Head of caudate nucleus (tissue), 42 donors: ENCODE measurements at regions not wholly inside any gene's neighbourhood (a gene's known extent, or its start where the extent isn't known, plus 50 kb on each side); places are given as distances from the start of the nearest gene placed in this dataset.

Source experiments
- DNase-seq, 42 donors: peaks; one replicate each; pipeline versions ENCODE4 v3.0.0 to v3.0.0-alpha.2; 2020 to 2021; ENCODE audit warnings: mixed read lengths in 7 of 42
- intact Hi-C: fragments of 100-400 bp; cut with DNase I; formaldehyde crosslinking; loops from one replicate; pipeline ENCODE4 v1.15.0; 2022

DNA sequence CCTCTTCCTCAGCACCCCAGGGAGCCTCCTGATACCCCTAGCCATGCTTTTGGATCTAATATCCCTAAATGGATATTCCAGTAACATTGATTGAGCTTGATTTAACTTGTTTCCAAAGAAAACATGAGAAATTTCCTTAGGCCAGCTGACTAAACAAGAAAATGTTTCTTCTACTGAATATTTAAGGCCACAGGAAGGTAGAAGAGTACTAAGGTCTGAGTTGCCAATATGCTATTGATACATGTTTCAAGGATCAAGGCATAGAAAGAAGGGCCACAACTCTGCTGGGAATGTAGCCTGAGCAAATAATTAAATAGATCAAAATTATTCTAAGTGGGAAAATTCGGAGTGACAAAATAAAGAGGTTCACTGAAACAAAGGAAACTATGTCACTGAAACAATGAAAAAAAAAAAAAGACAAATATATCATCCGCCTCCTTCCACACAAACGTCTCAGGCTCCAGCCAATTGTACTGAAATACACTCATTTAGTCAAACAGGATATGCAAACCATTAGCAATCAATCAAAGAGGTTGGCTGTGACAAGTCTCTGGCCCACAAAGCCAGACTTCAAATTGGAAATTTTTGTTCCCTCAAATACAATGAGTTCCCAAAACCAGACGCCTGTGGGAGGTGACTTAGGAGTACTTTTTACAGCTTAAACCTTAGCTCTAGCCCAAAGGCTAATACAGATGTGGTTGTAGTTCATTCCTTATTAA, 396.2 kb downstream of the HTR7 start:
- no peak for DNase-seq
- intact Hi-C loops: no loop called here

- intact Hi-C loops: no loop called here
- DNase-seq: no peak
Observed at GRCh38 chr10:90462749-90463470, 394.9 kb downstream of the HTR7 start.

GRCh38 chr10:90464329-90464728, 393.5 kb downstream of the HTR7 start:
- no peak for DNase-seq
- intact Hi-C loops: no loop called here

DNA sequence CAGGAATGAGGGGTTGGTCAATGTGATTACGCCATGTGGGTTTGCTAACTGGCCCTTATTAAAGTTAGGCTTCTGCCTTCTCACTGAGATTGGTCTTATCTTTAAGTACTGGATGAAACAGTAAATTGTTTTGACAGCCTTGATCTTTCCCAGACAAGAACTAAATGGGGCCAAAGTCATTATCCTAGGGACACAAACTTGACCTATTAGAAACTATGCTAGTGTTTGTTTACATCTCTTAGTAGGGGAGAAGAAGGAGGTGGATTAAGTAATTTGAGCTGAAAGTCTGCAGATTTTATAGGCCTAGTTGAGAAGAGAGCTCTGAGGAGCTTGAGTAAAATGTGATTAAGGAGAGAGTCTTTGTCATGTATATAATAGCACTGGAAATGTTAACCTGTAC, 386.9 kb downstream of the HTR7 start:
- intact Hi-C loops: no loop called here
- DNase-seq: no peak

DNA sequence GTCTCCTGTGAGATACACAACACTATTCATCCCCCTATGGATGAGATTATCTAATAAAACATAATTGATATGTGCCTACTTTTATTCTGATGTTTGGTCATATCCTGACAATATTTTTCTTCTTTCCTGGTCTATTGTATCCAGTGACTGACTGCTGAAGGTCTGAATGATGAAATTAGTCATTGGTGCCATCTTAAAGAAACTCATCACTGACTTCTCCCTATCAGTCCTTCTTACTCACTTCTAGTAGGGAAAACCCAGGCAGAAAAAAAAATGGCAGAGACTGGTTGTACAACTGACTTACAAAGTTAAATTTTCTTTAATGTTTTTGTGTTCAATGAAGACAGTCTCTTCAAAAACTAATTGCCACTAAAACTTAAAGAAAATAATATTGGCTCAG, 377.4 kb downstream of the HTR7 start:
- DNase-seq: no peak
- intact Hi-C loops: no loop called here

DNA sequence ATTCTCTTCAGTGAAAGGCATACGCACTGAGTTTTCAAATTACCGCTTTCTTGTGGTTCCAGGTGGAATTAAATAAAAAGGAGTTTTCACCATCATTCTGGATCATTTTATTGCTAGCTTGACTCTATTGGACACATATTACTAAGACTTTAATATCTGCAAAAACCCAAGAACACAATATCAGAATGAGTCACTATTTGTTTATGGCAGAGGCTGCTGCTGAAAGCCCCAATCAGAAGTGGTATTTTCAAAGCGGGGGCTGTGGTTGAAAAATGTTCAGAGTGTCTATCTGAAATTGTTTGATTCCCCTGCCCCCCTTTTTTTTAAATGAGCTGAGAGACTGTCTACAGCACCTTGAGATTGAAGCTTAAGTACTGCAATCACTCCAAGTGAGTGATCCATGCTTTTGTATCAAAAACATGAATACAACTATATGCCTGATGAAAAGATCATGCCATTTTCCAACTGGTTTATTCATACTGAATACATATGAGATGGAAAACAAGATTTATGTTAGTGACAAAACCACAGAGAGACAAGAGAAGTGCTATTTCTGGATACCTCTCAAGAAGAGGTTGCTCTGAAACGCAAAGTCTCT, 376.4 kb downstream of the HTR7 start:
- DNase-seq: no peak
- intact Hi-C loops: no loop called here

DNA sequence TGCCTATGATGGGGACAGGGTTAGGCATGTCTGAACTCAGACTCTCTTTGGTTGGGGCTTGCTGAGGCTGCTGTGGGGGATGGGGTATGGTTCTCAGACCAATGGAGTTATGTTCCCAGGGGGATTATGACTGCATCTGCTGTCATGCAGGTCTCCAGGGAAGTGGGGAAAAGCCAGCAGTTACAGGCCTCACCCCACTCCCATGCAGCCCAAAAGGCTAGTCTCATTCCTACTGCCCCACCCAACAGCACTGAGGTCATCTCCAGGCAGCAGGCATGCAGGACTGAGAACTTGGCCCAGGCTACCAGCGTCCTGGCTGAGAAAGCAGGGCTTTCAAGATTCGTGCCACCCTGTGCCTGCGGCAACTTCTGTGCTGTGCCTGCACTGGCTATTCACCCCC, 373.3 kb downstream of the HTR7 start:
- peak in 1 of 42 donors; percentile 38 for DNase-seq
- intact Hi-C loops: no loop called here

- DNase-seq: no peak
- intact Hi-C loops: no loop called here
Observed at GRCh38 chr10:90494183-90494582, 363.7 kb downstream of the HTR7 start.

DNA sequence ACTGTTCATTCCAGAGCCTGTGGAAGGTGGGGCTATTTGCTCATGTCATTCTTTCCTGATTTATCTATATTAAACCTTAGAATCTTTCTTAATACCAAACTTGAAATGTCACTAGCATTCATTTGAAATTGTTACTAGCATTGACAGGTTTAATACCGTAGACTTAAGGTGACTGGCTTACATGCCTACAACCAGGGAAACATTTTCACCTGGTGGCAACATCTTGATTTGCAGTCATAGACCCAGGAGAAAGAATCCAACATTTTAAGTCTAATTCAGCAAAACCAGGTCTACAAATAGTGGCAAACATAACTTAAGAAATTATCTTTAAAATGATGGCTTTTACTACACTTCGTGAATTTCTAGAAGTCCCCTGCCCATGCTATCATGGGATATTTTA, 353.7 kb downstream of the HTR7 start:
- DNase-seq: no peak
- intact Hi-C loops: no loop called here

GRCh38 chr10:90526721-90527120, 331.1 kb downstream of the HTR7 start:
- DNase-seq: no peak
- intact Hi-C loops: no loop called here

DNA sequence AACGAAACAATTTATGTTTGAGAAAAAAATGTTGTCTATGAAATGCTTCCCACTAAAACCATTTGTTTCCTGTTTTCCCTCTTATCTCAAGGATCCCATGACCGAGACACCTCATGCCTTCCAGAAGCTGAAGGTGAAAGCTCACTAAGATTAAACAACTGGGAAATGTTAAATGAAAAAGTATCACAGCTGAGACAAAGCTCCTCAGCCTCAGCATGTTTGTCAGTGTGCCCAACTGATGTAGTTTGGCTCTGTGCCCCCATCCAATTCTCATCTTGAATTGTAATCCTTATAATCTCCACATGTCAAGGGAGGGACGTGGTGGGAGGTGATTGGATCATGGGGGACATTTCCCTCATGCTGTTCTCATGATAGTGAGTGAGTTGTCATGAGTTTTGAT, 327.3 kb downstream of the HTR7 start:
- DNase-seq: no peak
- intact Hi-C loops: no loop called here

DNA sequence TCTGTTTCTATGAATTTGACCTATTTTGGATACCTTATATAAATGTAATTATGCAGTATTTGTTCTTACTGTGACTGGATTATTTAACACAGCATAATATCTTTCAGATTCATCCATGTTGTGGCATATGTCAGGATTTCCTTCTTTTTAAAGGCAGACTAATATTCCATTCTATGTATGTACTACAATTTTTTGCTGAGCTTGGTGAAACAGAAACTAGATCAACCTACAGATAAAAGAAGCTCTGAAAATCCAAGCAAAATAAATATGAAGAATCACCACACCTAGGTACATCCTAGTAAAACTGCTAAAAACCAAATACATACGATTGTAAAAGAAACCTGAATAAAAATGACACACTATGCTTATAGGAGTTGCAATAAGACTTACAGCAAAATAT, 300.5 kb downstream of the HTR7 start:
- DNase-seq: no peak
- intact Hi-C loops: no loop called here

DNA sequence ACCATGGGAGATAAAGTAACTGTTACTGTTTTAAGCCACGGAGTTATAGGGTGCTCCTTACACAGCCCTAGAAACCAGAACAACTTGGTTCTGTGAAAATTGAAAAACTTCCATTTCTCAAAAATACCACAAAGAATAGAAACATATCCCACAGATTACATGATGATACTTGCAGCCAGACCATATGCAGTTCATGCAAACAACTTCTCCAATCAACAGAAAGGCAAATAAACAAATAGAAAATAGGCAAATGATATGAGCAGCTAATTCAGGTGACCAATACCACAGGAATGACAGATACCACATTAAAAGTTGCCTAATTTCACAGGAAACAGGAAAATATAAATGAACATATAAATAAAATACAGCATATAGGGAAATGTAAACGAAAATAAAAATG, 297.5 kb downstream of the HTR7 start:
- DNase-seq: no peak
- intact Hi-C loops: no loop called here

DNA sequence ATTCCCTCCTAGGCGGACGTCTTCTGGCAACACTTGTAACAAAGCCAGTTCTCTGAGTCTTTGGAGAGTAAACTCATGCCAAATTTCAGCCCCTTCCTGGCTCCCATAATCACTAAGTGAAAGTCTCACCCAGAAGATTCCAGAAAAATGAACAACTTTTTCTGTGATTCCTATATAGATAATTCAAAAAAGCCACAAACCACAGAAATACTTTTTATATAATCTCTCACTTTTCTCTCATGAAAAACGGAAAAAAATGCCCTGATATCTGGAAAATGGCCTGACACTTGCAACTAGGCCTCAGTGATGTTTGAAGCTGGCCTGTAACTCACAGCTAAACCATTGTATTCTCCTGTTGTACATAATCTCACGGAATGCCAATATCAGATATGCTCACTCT, 296.2 kb downstream of the HTR7 start:
- no peak for DNase-seq
- intact Hi-C loops: no loop called here

GRCh38 chr10:90571481-90572258, 286.2 kb downstream of the HTR7 start:
- intact Hi-C loops: no loop called here
- no peak for DNase-seq

- intact Hi-C loops: no loop called here
- DNase-seq: no peak
Observed at GRCh38 chr10:90575125-90575524, 282.7 kb downstream of the HTR7 start.

- intact Hi-C loops: no loop called here
- DNase-seq: no peak
Observed at GRCh38 chr10:90577569-90577968, 280.3 kb downstream of the HTR7 start.

GRCh38 chr10:90579602-90580242, 278.1 kb downstream of the HTR7 start:
- intact Hi-C loops: no loop called here
- no peak for DNase-seq

- no peak for DNase-seq
- intact Hi-C loops: no loop called here
Observed at GRCh38 chr10:90583416-90583815, 274.4 kb downstream of the HTR7 start.
